ENCODE measurements at regions not wholly inside any gene's neighbourhood (a gene's known extent, or its start where the extent isn't known, plus 50 kb on each side); places are given as distances from the start of the nearest gene placed in this dataset.
"Not testable (repeated sequence)": the region's sequence is repeated elsewhere in the genome, so short reads cannot be mapped to it uniquely, and the experiment has no call there.

DNA sequence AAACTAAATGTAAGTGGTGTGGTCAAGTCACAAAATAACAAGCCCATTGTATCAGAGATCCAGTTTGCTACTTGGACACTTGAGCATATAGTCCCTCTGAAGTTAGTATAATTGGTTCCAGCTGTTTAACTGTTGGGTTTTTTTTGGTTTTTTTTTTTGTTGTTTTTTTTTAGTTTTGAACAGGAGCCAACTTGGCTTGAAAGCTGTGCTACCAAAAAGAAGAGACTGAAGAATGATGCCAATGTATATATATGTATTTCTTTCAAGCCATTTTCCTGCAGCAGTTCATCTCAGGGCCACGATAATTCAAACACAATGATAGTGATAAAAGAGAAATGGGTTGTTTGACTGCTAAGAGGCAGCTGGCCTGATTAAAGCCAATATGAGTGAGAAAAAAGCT lies 138.3 kb downstream of the PCDH18 start:
- no peak for DNase-seq (ENCODE audit: low spot score)

DNA sequence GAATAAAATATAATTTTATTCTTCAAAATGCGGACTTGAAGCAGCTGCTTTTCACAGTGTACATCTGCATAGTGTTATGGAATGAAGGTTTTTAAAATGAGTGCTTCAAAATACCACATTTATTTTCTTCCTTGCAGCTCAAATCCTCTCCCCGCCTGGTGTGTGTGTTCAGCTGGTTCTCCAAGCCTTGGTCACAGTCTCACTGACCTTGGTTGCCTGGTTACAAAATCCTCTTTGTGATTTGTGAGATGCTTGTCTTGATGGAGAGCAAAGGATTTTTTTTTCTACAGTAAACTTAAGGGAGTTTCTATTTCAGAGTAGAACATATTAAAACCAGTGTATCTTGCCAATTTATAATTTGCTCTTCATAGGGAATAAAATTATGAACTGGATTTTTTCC lies 139.2 kb downstream of the PCDH18 start:
- DNase-seq (ENCODE audit: low spot score) = peak; percentile 15

DNA sequence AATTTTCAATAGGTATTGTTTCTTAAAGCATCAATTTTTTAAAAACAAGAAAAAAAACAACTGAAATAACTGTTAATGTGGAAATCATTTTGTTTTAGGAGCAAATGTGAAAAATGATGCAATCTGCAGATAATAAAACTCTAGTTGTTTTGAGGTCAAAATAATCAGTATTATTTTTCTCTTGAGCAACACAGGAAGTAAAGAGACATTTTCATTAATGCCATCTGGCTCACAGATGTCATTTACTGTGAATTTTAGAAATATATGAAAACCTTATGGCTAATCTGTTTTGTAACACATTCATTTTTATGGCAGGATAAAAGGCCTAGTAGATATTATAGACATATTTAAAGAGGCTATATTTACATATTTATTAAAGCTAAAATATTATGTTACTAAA lies 141.6 kb downstream of the PCDH18 start:
- DNase-seq (ENCODE audit: low spot score) = no peak

DNA sequence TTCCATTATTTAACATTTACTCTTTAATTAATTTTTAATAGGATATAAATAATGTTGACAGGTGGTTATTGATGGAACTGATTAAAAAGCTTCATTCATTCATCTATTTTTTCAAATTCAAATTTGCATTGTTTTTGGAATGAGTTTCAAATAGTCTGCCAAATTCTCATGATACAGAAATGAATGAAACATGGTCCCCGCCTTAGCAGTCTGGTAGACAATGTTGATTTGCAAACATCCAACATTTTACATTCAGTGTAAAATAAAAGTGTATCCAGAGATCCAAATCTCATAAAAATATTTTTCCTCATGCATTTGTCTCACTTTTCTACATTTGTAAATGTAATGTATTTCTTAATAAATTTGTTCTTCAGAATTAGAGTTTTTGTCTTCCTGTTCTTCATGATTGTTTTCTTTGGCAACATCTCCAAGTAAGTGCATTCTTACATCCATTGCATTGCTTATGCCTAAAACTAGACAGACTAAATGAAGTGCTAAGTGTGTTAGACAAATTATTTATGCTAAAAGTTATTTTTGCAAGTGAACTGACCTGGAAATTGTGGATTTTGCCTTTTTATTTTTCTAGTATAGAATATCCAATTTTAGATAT lies 142.3 kb downstream of the PCDH18 start:
- no peak for DNase-seq (ENCODE audit: low spot score)

DNA sequence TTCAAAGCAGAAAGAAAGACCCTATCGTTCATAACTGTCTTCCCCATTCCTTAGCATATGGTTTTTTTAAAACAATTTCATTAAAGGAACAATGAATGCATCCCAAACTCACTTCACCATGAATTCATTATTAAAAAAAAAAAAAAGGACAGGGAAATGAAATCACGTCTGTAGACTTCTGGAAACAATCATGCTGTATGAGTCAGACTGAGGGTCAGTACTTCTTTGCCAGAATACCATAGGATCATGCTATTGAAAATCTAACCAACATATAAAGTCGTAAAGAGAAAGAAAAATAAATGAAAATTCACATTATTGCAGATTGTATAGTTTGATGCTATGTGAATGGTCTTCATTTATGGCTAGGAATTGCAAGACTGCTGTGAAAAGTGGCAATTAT lies 144.4 kb downstream of the PCDH18 start:
- DNase-seq (ENCODE audit: low spot score) = no peak

DNA sequence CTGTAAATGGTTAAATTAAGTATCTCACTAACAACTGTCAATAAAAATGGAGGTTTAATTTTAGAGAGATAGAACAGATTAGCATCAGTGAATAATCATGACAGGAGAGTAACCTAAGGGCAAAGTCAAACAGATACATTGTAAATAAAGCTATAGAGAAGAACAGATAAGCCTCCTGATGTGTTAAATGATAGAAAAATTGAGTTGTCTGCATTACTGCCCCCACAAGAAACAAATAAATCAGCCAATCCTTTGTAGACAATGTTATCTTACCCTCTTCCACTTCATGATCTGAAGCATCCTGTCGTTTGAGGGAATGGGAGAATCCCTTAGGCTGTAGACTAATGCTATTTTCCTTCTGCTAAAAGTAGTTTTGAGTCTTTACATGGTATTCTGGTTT lies 147.8 kb downstream of the PCDH18 start:
- no peak for DNase-seq (ENCODE audit: low spot score)

DNA sequence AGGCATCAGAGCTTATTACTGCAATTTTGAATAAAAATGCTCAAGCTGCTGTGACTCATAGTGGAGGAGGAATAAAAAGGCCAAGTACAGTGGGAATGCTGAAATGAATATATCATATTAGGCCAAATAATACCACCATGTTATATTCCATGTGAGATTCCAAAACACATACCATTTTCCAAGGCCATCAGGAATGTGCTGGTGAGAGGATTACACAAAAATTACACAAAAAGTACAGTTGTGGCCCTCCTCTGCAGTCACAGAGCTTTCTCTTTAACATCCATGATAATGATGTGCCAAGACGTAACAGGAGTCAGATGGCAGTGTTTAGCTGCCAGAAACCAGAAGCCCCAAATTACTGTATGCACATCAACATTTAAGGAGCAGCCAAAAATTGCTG lies 153.5 kb downstream of the PCDH18 start:
- DNase-seq (ENCODE audit: low spot score) = no peak

DNA sequence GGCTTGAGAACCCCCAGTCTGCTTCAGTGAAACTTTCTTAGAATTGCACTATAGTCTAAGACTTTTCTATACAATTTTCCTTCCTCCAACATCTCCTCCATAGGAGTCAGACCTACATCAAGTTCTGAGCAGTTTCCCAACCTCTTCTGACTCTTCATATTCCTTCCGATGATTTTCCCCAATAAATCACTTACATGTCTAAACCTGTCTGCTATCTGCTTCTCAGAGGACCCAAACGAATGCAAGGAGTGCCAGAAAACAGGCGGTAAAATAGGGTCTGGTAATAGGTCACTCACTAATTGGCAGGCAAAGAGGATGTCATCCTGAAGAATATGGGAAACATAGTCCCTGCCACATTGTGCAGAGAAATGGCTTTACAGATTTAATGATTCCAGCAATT lies 153.9 kb downstream of the PCDH18 start:
- no peak for DNase-seq (ENCODE audit: low spot score)

DNA sequence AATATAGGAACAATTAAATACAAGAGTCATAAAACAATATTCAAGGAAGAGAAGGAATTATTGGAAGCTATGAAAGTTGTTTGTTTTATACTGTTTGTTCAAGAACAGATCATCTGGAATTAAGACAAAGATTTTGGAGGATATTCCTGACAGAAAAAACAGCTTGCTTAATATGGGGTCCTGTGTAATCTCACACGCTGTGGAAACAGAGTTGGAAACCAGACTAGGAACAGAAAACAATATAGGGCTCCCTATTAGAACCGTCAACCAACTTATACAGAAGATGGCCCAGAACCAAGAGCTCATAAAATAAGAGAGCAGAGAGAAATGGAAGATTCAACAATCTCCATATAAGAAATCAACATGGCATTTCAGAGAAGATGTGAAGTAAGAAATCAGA lies 156.0 kb downstream of the PCDH18 start:
- no peak for DNase-seq (ENCODE audit: low spot score)

DNA sequence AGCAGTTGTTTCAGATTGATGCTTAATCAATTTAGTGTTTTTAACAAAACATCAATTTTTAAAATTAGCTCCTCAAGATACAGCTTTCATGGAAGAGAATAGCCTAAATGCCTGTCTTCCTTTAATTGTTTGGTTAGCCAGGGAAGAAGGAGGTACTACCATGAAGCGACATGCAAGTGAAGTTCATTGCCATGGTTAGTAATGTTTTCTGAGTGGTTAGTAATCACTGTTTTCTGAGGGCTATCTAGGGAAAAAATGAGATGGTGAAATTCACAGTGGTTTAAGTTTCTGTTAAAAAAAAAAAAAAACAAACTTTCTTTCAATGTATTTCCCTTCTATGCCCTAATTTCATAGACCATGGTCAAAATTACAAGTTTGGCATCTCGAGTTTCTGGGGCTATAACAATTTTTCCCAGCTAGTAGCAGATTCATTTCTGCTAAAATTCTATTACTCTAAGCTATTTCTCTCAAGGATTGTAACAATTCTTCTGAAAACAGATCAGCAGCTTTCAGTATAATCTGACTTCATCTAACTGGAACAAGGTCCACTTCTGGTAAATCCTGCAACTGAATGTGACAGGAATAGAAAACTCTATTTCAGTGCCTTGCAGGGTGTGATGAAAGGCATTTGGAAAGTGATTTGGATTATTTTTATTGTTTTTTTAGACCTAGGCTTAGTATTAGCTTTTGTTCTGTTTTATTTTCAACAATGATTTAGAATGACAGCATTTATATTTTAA lies 157.0 kb downstream of the PCDH18 start:
- no peak for DNase-seq (ENCODE audit: low spot score)

DNA sequence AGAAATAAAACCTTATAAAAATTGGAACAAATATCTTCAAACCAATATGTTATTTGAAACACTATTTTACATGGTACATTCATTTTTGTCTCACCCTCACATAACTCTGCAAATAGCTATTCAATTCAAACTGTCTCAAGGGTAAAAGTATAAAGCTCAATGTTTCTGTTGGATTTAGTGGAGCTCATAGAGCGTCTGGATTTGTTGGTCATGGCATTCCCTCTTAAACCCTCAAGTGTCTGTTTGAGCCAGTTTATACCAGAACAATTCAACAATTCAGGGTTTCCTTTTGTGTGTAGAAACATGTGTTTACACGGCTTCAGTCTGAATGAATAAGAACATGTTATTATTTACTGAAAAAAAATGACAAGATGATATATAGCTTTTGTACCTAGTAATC lies 161.6 kb downstream of the PCDH18 start:
- DNase-seq (ENCODE audit: low spot score) = no peak

DNA sequence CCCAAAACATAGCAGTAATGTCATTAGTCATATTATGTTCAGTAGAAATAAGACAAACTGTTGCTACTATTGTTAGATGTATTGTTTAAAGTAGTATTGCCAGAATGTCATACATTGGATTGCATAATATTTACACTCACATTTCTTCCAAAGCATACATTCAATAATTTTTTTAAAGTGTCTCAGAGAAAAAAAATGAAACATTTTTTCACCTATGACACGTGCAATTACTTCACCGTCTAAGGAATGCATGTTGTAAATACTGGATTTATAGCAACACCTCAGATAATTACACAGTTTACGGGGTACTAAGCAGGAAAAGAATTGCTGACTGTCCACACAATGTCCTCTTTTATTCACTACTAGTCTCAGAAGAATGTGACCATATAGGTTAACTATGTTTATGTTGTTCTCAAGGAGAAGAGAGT lies 162.1 kb downstream of the PCDH18 start:
- no peak for DNase-seq (ENCODE audit: low spot score)

DNA sequence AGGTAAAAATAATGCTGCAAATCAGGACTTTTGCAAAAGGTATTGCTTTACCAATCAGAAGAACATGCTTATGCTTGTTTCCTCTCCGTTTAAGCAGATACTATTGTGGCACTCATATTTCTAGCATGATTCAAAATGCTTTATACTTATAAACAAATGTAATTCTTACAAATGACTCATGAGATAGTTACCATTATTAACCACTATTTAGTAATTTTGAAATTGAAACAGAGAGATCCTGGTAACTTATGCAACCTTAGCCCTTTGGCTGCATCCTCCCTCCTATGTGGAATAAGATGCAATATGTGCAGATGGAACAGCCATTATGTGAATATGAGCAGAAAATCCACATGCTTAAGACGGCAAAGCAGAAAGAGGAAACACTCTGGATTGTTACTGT lies 164.7 kb downstream of the PCDH18 start:
- no peak for DNase-seq (ENCODE audit: low spot score)

DNA sequence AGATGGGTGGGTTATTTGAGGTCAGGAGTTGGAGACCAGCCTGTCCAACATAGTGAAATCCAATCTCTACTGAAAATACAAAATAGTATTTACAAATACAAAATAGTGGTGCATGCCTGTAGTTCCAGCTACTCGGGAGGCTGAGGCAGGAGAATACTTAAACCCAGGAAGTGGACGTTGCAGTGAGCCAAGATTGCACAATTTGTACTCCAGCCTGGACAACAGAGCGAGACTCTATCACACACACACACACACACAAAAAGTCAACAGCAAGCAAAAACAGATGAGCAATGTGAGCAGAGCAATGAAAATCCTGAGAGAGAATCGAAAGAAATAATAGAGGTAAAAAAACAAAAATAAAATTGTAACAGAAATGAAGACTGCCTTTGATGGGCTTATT lies 168.8 kb downstream of the PCDH18 start:
- DNase-seq (ENCODE audit: low spot score) = no peak

DNA sequence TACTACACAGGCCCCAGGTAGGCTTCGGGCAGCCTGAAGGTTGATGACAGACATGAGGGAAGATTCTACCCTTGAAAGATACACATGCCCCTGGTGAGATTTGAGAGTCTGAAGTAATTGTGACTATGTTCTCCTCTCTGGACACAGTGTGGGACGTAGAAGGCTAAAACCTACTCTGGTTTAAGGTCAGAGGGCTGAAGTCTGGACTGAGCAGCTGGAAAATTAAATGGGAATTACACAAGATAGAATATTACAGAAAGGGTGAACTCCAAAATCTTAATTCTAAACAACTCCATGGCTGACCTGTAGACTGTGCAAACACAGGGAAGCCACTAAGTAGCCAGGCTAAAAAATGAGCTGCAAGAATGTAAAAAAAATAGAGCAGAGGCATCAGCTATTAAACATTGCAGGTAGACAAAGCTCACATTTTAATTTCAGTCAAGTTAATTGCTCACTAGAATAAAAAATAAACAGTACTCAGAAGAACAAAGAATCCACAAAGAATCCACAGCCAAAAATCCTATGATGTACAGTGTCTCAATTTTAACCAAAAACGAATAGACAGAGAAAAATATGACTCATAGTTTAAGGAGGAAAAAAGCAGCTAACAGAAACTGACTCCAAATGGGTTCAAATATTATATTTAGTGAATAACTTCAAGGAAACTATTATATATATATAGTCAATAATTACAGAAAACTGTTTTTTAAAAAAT lies 170.4 kb downstream of the PCDH18 start:
- DNase-seq (ENCODE audit: low spot score) = no peak

DNA sequence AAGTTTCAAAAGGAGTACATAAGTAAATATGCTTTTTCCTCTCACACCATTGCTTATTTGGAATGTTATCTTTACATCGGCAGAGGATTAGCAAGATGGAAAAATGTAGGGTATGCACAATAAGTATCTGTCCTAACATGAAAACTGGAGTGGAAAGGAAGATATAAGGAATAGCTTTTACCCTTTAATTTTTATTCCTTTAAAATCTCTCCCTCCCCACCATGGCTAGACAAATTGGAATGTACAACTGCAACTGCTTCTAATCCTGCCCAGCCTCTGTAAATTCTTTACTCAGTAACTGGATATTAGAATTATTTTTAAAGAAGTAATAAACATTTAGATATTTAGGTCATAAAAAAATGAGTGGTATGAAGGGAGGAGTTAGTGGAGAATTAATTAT lies 171.5 kb downstream of the PCDH18 start:
- DNase-seq (ENCODE audit: low spot score) = no peak

DNA sequence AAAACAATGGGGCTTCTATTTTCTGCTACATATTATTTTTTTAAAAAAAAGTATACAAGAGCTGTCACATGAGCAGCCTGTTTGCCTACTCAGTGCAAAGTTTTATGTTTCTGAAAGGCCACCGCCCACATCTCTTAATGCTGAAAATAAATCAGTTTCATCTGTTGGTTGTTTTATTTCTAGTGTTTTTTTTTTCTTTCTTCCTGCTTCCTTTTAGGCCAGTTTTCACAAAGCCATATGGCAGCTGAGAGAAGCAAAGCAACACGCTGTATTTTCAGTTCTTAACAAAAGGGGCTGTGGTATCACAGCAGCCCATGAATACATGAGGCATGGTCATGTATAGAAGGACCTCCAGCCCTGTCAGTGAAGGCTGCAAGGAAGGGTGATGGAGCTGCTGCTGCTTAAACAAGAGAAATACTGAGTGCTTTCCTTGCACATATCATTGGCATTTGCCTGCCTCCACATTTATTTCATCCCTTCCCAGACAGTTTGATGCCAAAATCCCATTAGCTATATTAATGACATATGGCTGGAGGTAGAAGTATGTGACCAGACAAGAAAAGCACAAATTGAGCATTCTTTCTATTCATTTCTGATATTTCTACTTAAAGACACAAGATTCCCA lies 172.5 kb downstream of the PCDH18 start:
- DNase-seq (ENCODE audit: low spot score) = no peak

DNA sequence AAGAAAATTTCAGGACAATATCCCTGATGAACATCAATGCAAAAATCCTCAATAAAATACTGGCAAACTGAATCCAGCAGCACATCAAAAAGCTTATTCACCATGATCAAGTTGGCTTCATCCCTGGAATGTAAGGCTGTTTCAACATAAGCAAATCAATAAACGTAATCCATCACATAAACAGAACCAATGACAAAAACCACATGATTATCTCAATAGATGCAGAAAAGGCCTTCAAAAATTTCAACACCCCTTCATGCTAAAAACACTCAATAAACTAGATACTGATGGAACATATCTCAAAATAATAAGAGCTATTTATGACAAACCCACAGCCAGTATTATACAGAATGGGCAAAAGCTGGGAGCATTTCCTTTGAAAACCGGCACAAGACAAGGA lies 177.7 kb downstream of the PCDH18 start:
- DNase-seq (ENCODE audit: low spot score) = not testable (repeated sequence)

DNA sequence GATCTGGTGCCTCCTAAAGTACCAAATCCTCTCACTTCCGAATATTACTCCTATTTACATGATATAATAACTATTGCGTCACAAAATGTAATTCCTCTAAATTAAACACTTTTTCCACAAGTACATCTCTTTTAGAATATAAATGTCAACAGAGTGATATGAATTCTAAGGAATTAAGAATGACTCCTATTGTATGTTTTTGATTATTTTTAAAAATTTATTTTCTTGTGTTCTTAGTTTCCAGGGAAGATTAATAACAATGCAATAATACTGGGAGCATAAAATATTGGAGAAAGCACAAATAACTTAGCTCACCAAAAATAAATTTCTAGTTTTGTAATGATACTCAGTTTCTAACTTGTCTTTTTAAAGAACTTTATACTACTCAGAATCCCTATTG lies 184.9 kb downstream of the PCDH18 start:
- no peak for DNase-seq (ENCODE audit: low spot score)

DNA sequence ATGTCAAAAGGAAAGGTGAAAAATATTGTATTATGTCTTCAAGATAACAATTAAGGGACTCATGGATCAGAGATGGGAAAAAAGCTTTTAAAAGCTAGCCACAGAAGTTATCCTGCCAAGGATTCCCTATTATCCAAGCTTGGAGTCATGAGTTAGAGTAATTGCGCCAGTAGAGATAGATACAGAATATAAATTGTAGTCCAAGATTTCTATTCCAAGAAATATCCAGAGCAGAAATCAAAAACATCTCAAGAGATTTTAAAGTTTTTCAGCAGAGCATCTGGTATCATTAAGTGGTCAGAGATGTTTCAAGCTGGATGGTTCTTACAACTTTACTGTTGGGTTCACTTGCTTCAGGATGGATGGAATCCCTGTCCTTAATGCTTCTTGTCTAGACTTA lies 186.7 kb downstream of the PCDH18 start:
- DNase-seq (ENCODE audit: low spot score) = no peak

DNA sequence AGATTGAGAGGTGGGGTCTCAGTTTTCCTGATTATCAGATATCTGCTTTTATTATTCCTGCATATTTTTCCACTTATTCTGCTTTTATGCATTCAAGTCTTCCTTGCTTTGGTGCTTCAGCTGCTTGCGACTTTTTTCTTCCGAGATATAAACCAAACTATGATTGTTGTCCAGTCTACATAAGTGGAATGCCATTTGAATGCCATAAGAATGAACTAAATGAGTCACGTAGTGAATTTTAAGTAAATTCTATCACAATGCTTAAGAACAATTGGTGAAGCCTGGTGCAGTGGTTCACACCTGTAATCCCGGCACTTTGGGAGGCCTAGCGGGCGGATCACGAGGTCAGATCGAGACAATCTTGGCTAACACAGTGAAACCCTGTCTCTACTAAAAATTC lies 189.1 kb downstream of the PCDH18 start:
- no peak for DNase-seq (ENCODE audit: low spot score)

DNA sequence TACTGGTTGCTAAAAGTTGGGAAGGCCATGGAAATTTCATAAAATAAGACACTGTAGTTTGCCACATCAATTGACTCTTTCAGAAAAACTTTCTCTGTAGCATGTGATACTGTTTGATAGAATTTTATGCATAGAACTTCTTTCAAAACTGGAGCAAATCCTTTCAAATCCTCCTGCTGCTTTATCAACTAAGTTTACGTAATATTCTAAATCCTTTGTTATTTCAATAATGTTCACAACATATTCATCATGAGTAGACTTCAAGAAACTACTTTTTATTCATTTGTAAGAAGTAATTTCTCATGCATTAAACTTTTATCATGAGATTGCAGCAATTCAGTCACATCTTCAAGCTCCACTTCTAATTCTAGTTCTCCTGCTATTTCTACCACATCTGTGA lies 199.3 kb downstream of the PCDH18 start:
- no peak for DNase-seq (ENCODE audit: low spot score)

DNA sequence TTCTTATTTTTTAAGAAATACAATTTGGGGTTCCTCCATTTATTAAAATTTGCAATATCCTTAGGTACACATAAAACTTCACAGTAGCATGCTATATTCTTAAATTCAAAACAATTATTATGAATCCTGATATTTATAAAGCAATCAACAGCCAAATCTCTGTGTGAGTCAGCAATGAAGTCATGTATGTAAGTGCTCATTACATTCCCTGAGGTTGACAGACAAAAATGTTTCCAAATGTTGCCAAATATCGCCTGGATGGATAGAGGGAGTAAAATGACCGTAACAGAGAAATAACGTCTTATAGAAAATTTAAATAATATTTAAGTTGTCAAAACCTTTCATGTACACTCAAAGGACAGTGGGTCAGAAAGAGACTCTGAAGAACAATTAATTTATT lies 220.0 kb downstream of the PCDH18 start:
- DNase-seq (ENCODE audit: low spot score) = no peak
